HG02943 (cell line): ENCODE measurements at regions not wholly inside any gene's neighbourhood (a gene's known extent, or its start where the extent isn't known, plus 50 kb on each side); places are given as distances from the start of the nearest gene placed in this dataset.

ENCODE experiments used
- ATAC-seq: cut with Tn5 transposase; IDR thresholded peaks from one replicate; pipeline ENCODE4 v1.9.1; 2021; ENCODE audit warnings: mild to moderate bottlenecking, low read depth, moderate library complexity; ENCODE audit not compliant: unreplicated experiment

DNA sequence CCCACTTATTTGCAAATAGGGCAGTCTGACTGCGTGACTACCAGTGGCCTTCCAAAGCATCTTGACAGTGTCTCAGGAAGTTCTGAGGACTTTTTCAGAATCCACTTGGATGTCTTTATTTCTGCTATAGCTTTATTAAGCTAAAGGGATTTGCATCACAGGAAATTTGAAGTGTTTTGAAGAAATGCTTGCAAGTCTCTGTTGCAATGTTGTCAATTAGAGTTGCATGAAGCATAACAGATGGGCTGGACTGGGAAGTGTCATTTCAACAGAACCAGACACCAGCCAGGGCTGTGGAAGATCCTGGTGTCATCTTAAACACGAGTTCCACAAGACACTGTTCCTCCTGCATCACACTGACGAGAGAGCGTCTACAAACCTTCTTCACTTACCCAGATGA lies 224.5 kb downstream of the EN1 start:
- ATAC-seq, result no peak

DNA sequence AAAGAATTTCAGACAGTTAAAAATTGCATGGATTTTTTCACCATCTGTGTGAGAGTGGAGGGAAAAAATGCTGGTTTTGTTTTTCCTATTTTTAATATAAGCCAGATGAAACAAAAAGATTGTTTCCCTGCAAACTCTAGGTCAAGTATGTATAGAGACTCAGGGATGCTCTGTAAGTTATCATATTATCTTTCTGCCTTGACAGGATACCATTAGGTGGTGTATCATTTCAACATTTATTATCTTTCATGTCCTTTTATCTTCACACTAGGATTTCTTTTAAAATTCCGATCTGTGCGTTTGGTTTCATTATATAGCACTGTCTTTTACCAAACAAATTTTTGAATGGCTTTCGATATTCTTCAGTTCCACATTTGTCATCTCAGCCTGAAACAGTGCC lies 225.3 kb downstream of the EN1 start:
- ATAC-seq, result no peak

DNA sequence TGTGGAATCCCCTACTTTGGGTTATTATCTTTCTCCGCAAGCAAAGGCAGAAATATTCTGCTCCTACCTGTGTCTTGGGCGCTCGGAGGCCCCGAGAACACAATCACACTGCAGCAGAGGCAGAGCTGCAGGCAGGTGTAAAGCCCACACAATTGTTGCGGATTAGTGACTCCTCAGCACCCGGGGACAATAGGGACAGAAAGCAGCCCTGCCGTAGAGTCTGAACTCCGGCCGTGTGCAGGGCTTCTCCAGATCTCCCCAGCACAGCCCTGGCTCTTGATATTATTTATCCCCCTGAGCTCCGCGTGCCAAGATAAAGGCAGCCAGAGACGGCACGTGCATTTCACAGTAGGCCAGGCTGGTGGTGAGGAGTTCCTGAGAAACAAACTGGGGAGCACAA lies 229.2 kb downstream of the EN1 start:
- ATAC-seq, result no peak

- ATAC-seq, result no peak
Observed at GRCh38 chr2:118616432-118616831, 231.0 kb downstream of the EN1 start.

DNA sequence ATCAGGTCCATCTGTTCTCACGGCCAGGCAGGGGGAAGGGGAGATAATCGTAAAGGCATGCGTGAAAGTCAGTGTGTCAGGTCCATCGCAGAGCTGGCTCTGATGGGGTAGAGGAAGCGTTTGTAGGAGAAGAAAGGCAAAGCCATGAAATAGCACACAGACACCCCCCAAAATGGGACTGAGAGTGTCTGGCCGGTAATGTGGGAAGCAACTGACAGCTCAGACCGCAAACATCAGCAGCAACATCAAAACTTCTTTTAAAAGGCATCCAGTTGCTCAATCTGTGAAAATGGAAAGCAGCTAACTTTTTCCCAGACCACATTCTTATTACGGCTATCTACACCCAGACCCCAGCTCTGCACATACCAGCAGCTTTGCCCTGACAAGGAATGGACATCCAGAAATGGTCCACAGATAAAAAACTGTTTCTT lies 232.6 kb downstream of the EN1 start:
- ATAC-seq, result no peak

DNA sequence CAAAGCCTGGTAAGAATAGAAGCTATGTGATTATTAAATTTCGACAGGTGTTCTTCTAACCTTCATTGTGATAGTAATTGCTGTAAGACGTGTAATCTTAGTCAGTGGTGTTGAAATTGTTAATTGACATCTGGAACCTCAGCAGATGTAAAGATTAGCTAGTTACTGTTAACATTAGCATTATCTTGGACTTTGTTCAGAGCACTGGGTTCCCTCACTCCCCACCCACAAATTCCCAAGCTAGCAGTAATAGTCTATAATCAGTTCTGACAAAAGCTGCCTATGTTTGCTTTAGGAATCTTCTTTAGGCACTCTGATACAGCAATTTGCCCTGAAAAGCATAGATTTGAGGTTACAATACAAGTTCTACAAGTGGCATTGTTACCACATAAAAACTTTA lies 233.7 kb downstream of the EN1 start:
- ATAC-seq, result no peak

GRCh38 chr2:118611691-118612090 lies 235.8 kb downstream of the EN1 start:
- no peak for ATAC-seq

- no peak for ATAC-seq
Observed at GRCh38 chr2:118609138-118609537, 238.3 kb downstream of the EN1 start.

DNA sequence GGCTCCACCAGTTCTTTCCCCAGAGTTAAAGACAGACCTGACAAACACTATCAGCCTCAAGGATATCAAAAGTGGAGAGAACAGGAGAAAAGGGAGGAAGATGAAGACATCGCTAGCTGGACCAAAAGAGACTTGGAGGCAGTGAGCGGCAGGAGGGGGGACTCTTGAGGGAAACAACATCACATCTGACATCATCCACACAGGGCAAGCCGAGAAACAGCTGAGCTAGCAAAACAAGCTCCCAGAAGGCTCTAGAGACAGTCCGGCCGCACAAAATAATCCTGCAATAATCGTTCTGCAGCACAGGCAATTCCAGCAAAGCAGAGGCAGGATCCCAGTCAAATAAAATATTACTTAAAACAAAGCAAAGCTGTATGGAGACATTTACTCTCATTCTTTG lies 239.8 kb downstream of the EN1 start:
- ATAC-seq, result no peak

- ATAC-seq, result no peak
Observed at GRCh38 chr2:118604811-118605210, 242.6 kb downstream of the EN1 start.

DNA sequence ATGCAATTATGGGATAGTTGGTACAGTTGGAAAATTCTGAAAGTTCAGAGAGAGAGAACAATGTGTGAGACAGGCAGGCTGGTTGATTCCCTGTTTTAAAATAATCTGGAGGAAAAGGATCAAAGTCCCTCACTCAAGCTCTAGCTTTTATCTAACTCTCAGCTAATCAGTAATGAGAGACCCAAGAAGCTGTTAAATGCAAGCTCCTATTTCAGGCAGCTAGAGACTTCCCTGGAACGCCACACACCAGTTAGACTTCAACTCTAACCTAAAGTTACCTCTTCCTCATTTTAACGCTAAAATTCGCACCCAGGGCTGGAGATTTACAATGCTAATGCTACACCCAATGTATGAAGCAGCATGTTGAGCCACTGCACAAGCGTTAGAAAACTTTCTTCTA lies 243.1 kb downstream of the EN1 start:
- no peak for ATAC-seq

- ATAC-seq, result no peak
Observed at GRCh38 chr2:118599141-118599540, 248.3 kb downstream of the EN1 start.

GRCh38 chr2:118596620-118597019 lies 250.8 kb downstream of the EN1 start:
- ATAC-seq, result no peak

DNA sequence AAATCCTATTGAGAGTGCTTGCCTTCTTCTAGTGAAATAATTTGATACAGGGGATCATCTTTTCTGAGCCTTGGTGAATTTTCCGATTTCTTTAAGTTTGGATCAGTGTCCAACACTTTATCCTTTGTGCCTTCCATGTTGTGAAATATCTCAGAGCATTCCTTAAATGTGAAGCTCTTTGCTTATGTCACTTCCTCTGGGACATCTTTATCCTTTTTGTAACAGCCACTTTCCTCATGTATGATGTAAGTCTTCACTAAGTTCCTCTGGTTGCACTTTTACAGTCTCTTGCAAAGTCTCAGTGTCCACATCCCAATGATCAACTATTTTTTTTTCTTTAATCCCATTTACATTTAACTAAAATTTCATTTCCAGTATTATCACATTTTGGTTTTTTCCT lies 254.2 kb downstream of the EN1 start:
- ATAC-seq, result no peak

DNA sequence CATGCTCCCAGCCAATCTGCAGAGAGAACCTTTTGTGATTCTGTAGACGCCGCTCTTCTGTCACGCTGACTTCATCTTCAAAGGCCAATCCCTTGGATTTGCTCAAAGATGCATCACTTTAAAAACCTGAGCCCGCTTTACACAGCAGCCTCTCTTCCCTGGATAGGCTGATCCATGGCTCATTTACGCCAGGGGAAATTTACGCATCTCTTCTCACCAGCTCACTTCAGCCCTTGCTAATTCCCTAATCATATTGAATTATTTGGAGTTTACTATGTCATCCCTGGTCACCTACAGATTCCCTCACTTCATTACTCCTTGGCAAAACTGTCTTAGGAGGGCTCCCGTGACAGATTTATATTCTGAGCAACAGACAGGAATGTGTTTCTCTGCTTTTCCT lies 256.2 kb downstream of the EN1 start:
- ATAC-seq, result no peak

GRCh38 chr2:118589721-118590120 lies 257.7 kb downstream of the EN1 start:
- no peak for ATAC-seq

DNA sequence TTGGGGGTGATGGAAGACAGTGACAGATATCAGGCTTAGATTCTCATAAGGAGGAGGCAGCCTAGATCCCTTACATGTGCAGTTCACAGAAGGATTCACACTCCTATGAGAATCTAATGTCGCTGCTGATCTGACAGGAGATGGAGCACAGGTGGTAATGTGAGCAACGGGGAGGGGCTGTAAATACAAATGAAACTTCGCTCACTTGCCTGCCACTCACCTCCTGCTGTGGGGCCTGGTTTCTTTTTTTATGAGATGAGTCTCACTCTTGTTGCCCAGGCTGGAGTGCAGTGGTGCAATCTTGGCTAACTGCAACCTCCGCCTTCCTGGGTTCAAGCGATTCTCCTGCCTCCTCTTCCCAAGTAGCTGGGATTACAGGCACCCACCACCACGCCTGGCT lies 258.6 kb downstream of the EN1 start:
- ATAC-seq, result no peak

DNA sequence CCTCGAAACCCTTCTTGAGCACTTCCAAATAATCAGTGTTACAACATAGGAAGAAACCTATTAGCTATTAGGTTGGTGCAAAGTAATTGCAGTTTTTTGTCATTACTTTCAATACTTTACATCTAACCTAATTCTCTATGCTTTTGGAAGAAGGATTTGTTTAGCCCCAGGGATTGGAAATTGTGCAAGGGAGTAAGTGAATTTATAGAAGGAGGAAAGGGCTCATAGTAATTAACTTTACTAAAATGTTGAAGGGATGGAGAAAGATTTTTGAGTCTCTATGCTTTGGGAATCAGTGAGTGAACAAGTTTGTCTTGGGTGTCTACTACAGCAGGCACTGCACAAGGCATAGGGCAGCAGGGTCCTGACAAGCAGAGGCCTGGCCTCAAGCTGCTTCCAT lies 261.1 kb downstream of the EN1 start:
- ATAC-seq, result no peak

GRCh38 chr2:118584877-118585276 lies 262.6 kb downstream of the EN1 start:
- ATAC-seq, result no peak

GRCh38 chr2:118584062-118584749 lies 263.2 kb downstream of the EN1 start:
- no peak for ATAC-seq

DNA sequence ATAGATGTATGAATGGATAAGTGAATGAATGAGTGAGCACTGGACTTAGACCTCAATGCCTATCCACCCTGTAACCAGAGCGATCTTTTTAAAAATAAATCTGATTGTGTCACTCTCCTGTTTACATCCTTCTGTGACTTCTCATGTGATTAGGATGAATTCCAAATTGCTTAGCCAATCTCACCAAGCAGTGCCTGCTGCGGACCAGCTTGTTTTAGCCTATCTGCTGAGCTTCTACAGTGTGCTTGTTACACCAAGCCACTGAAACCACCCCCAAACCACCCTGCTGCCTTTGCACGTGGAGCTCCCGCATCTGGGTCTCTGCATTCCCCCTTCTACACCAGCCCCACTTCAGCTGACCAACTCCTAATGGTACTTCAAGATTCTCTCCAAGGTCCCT lies 265.4 kb downstream of the EN1 start:
- ATAC-seq, result no peak

DNA sequence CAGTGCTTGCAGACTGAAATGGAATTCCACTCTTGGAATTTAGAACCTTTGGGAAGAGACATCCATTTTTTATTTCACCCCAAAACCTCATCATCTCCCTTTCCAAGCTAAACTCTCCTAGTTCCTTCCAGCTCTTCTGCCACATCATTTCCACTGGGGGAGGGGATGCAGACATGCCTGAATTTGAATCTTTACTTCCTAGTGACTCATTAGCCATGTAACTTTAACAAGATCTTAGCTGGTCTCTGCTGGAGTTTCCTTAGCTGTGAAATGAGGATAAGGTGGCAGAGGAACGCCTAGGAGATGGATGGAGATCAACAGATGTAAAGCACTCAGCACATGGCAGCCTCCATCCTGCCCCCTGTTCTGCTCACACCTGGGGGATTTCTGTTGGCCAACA lies 266.8 kb downstream of the EN1 start:
- ATAC-seq, result no peak

DNA sequence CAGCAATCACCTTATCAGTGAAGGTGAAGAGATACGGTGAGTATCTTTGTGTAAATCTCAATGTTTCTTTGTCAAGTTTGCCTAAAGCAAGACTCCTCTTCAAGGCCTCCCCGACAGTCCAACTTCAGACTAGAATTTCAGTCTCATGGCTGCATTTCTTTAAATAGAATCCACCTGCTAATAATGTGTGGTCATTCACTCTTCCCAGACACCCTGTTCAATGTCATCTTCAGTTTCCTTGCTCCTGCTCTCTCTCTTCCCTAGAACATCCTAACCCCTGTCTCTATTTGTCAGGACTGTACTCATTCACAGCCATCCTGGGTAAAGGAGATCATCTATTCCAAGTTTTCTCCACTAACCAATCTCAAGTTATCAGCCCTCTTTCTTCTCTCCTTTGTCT lies 267.3 kb downstream of the EN1 start:
- no peak for ATAC-seq
